Endothelial cell of umbilical vein (primary cell): ENCODE measurements at regions not wholly inside any gene's neighbourhood (a gene's known extent, or its start where the extent isn't known, plus 50 kb on each side); places are given as distances from the start of the nearest gene placed in this dataset.
A peak's percentile ranks its signal among the peaks of the same experiment; 100 is the strongest.

Source experiments
- BruUV-seq: library from RNA; stranded (reverse); fragments of 400-500 nt; replicated peaks from 2 replicates; lab custom pipeline; 2021; lab: Mats Ljungman, UMichigan
- CTCF ChIA-PET: fragments of 300-600, 350-600 bp; sonication (Branson Sonifier 250); formaldehyde crosslinking; loops from one replicate; lab custom pipeline; 2021; ENCODE audit warnings: antibody characterized with exemption, inconsistent platforms; lab: Charles Lee
- POLR2A ChIA-PET: fragments of 300-600, 350-600 bp; sonication (Branson Sonifier 250); formaldehyde crosslinking; loops from one replicate; lab custom pipeline; 2021; ENCODE audit warnings: antibody characterized with exemption, inconsistent platforms; lab: Charles Lee
- DNase-seq: peaks from one replicate; pipeline ENCODE4 v3.0.0-alpha.2; 2011; ENCODE audit warnings: low read depth, low spot score
- FAIRE-seq: peaks from 2 replicates; lab custom pipeline; 2011; peaks lifted over from hg19 to GRCh38; lab: Jason Lieb, UNC
- H2AFZ ChIP-seq: 2 replicates; pipeline ENCODE4 v1.6.0; 2012; ENCODE audit warnings: low read depth, low read length, control low read depth, inconsistent platforms
- H3K27ac ChIP-seq: 2 replicates; pipeline ENCODE4 v1.5.1; 2011; ENCODE audit warnings: low read depth, mild to moderate bottlenecking, control low read depth, low read length, moderate library complexity; ENCODE audit not compliant: insufficient read depth
- H3K27me3 ChIP-seq, 2 experiments: 2 replicates each; pipeline versions ENCODE4 v1.6.0 to v1.6.1; 2011; ENCODE audit warnings: low read length in 2 of 2, mixed read lengths in 1 of 2; ENCODE audit not compliant: control insufficient read depth in 2 of 2, insufficient read depth in 2 of 2
- H3K36me3 ChIP-seq, 2 experiments: 2 replicates in 1 of 2; 3 replicates in 1 of 2; pipeline ENCODE4 v1.5.1; 2011; ENCODE audit warnings: low read length in 2 of 2, mild to moderate bottlenecking in 1 of 2, moderate library complexity in 1 of 2; ENCODE audit not compliant: control insufficient read depth in 2 of 2, insufficient read depth in 2 of 2; ENCODE audit errors: extremely low read depth in 1 of 2
- H3K4me1 ChIP-seq: 3 replicates; pipeline ENCODE4 v1.5.1; 2011; ENCODE audit warnings: mild to moderate bottlenecking, low read length; ENCODE audit not compliant: control insufficient read depth, insufficient read depth; ENCODE audit errors: extremely low read depth
- H3K4me2 ChIP-seq: 2 replicates; pipeline ENCODE4 v1.6.1; 2011; ENCODE audit warnings: low read length, control low read depth, mixed read lengths; ENCODE audit not compliant: insufficient read depth
- H3K4me3 ChIP-seq, 3 experiments: fragments of 200-600 bp in 1 of 3; sonication (generic), shearing (Covaris generic) in 1 of 3; replicated peaks in 1 of 3; 2 replicates each; pipeline ENCODE4 v1.5.1; 2011 to 2016; ENCODE audit warnings: control low read depth in 3 of 3, low read length in 3 of 3, mild to moderate bottlenecking in 2 of 3, inconsistent platforms in 1 of 3, low read depth in 1 of 3, moderate library complexity in 1 of 3; ENCODE audit not compliant: insufficient read depth in 1 of 3
- H3K79me2 ChIP-seq: 2 replicates; pipeline ENCODE4 v1.6.0; 2012; ENCODE audit warnings: low read length, inconsistent platforms; ENCODE audit not compliant: control insufficient read depth, insufficient read depth
- H3K9ac ChIP-seq: replicated peaks from 2 replicates; pipeline ENCODE3; 2011; ENCODE audit warnings: low read length, control low read depth; ENCODE audit not compliant: insufficient read depth; ENCODE audit errors: extremely low read depth
- H3K9me1 ChIP-seq: replicated peaks from 3 replicates; pipeline ENCODE4 v1.6.0; 2011; ENCODE audit warnings: mild to moderate bottlenecking, low read length; ENCODE audit not compliant: control insufficient read depth, insufficient read depth; ENCODE audit errors: extremely low read depth
- H3K9me3 ChIP-seq: replicated peaks from 2 replicates; pipeline ENCODE4 v1.5.1; 2012; ENCODE audit warnings: low read length, inconsistent platforms; ENCODE audit not compliant: control insufficient read depth, insufficient read depth
- H4K20me1 ChIP-seq: replicated peaks from 2 replicates; pipeline ENCODE3; 2011; ENCODE audit warnings: mild to moderate bottlenecking, low read length; ENCODE audit not compliant: control insufficient read depth, insufficient read depth; ENCODE audit errors: extremely low read depth
- EZH2 ChIP-seq: IDR thresholded peaks from 2 replicates; pipeline ENCODE4 v1.6.1; 2012; ENCODE audit warnings: borderline replicate concordance, low read depth, mild to moderate bottlenecking, moderate library complexity, low read length, inconsistent platforms; ENCODE audit not compliant: severe bottlenecking
- FOS ChIP-seq: IDR thresholded peaks from 2 replicates; pipeline ENCODE4 v1.6.1; 2011; ENCODE audit warnings: mild to moderate bottlenecking, low read length, moderate library complexity, borderline replicate concordance; ENCODE audit not compliant: insufficient read depth
- GATA2 ChIP-seq: IDR thresholded peaks from 2 replicates; pipeline ENCODE4 v1.7.0; 2011; ENCODE audit warnings: low read depth, mild to moderate bottlenecking, moderate library complexity, mixed read lengths, low read length; ENCODE audit not compliant: insufficient read length, insufficient read depth
- JUN ChIP-seq: IDR thresholded peaks from 2 replicates; pipeline ENCODE4 v1.6.1; 2011; ENCODE audit warnings: borderline replicate concordance, low read depth; ENCODE audit not compliant: insufficient read length, insufficient read depth
- MYC ChIP-seq: IDR thresholded peaks from one replicate; pipeline ENCODE4 v1.6.1; 2011; ENCODE audit warnings: mild to moderate bottlenecking, low read depth, low read length
- POLR2A ChIP-seq: IDR thresholded peaks from 2 replicates; pipeline ENCODE4 v1.6.1; 2012; ENCODE audit warnings: low read depth, mild to moderate bottlenecking, control low read depth, low read length
- POLR2AphosphoS5 ChIP-seq: IDR thresholded peaks from 2 replicates; pipeline ENCODE4 v1.6.1; 2012; ENCODE audit warnings: low read depth, mild to moderate bottlenecking, control low read depth, low read length, moderate library complexity; ENCODE audit not compliant: insufficient read depth
- dilution Hi-C: fragments of 300-500 bp; cut with MboI; formaldehyde crosslinking; loops from one replicate; pipeline ENCODE4 v1.15.0; 2019; ENCODE audit warnings: low sequenced_read_pairs; ENCODE audit not compliant: extremely low pct_ligation_motif_present
- intact Hi-C: fragments of 100-400 bp; cut with micrococcal nuclease; formaldehyde crosslinking; loops from one replicate; pipeline ENCODE4 v1.10.0; 2022
- TF ChIP-seq, protein P1 (sequence below): IDR thresholded peaks from 2 replicates; pipeline ENCODE4 v1.6.1; 2011; ENCODE audit not compliant: insufficient read depth, insufficient read length
- TF ChIP-seq, protein P2 (sequence below), 2 donors: IDR thresholded peaks; 1 replicate in 1 of 2; 2 replicates in 1 of 2; pipeline ENCODE4 v1.5.1; 2011; ENCODE audit warnings: low read length in 2 of 2, mild to moderate bottlenecking in 2 of 2, moderate library complexity in 2 of 2, control low read depth in 1 of 2, inconsistent platforms in 1 of 2, low read depth in 1 of 2; ENCODE audit not compliant: insufficient read depth in 1 of 2; ENCODE audit errors: extremely low read depth in 1 of 2

- Histone ChIP-seq H3K9me1 (no peaks in the 10 kb centered on the region), H3K4me3 (no peak overlapping the region), H3K4me2 (no peak overlapping the region), H3K9me3 (no peaks in the 10 kb centered on the region), H3K27me3 (no peaks in the 10 kb centered on the region), H2AFZ (no peak overlapping the region), H4K20me1 (no peaks in the 10 kb centered on the region), H3K36me3 (no peaks in the 10 kb centered on the region), H3K79me2 (no peaks in the 10 kb centered on the region), H3K4me1 (peaks cover 4% of the 10 kb centered on the region), H3K9ac (no peak overlapping the region), H3K27ac (no peak overlapping the region)
- dilution Hi-C loops: no loop called here
- no TSS peak for BruUV-seq
- no peak for DNase-seq
- intact Hi-C loops: no loop called here
- no peak for FAIRE-seq
- TF ChIP-seq POLR2A (no peak), EZH2 (no peak), GATA2 (no peak)
- TF ChIP-seq, protein P1, sequence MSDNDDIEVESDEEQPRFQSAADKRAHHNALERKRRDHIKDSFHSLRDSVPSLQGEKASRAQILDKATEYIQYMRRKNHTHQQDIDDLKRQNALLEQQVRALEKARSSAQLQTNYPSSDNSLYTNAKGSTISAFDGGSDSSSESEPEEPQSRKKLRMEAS: no peak
- POLR2A ChIA-PET: no interaction called here
- CTCF ChIA-PET: interaction anchor here (1.4 to 2.4 kb wide), 2 partner anchors 115 to 127 kb away, joined by 7 to 13 read pairs; no protein-coding TSS in a partner anchor
These were observed 55.5 kb upstream of the URI1 start for GRCh38 chr19:29886586-29886985.

DNA sequence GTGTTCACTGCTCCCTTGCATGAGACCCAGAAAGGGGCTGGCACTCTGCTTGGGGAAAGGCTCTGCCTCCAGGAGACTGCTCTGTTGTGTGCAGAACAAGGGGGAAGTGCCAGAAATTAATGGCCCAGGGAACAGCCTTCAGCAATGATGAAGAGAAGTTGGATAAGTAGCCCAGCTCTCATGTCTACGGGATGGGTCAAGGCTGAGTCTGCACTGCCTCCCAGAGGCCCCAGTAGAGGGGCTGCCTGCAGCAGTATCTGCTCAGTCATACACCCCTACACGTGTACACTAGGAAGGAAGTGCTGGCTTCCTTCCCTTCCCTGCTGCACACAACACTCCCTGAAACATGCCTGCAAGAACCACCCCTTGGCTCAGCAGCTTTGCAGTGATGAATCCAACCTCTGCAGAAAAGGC is 54.6 kb upstream of the URI1 start:
- DNase-seq (peak; percentile 33), FAIRE-seq (no peak)
- Histone ChIP-seq H4K20me1 (no peaks in the 10 kb centered on the region), H3K27me3 (no peaks in the 10 kb centered on the region), H3K4me2 (no peak overlapping the region), H2AFZ (no peak overlapping the region), H3K27ac (no peak overlapping the region), H3K9me1 (no peaks in the 10 kb centered on the region), H3K79me2 (no peaks in the 10 kb centered on the region), H3K36me3 (no peaks in the 10 kb centered on the region), H3K9me3 (no peaks in the 10 kb centered on the region), H3K9ac (no peak overlapping the region), H3K4me1 (peaks cover 4% of the 10 kb centered on the region), H3K4me3 (no peak overlapping the region)
- POLR2A ChIA-PET: no interaction called here
- CTCF ChIA-PET: interaction anchor here (0.7 to 2.4 kb wide), 3 partner anchors 116 to 277 kb away, joined by 4 to 13 read pairs (median 7); no protein-coding TSS in a partner anchor
- no TSS peak for BruUV-seq
- no peak for TF ChIP-seq FOS
- no peak for TF ChIP-seq MYC
- no peak for TF ChIP-seq JUN
- TF ChIP-seq, protein P1: no peak
- no peak for TF ChIP-seq GATA2
- no peak for TF ChIP-seq POLR2A
- no peak for TF ChIP-seq EZH2
- no peak for TF ChIP-seq POLR2AphosphoS5
- TF ChIP-seq, protein P2, sequence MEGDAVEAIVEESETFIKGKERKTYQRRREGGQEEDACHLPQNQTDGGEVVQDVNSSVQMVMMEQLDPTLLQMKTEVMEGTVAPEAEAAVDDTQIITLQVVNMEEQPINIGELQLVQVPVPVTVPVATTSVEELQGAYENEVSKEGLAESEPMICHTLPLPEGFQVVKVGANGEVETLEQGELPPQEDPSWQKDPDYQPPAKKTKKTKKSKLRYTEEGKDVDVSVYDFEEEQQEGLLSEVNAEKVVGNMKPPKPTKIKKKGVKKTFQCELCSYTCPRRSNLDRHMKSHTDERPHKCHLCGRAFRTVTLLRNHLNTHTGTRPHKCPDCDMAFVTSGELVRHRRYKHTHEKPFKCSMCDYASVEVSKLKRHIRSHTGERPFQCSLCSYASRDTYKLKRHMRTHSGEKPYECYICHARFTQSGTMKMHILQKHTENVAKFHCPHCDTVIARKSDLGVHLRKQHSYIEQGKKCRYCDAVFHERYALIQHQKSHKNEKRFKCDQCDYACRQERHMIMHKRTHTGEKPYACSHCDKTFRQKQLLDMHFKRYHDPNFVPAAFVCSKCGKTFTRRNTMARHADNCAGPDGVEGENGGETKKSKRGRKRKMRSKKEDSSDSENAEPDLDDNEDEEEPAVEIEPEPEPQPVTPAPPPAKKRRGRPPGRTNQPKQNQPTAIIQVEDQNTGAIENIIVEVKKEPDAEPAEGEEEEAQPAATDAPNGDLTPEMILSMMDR (IDR thresholded peaks at IDR 0.05; ENCODE audit: extremely low read depth in 1 of 2, insufficient read depth in 1 of 2, low read depth in 1 of 2, low read length in 2 of 2): no peak
- dilution Hi-C loops: no loop called here
- intact Hi-C loops: loop anchor here (1.0 kb wide), 1 partner anchor 29 kb away; no protein-coding TSS in a partner anchor
